ENCODE measurements at regions not wholly inside any gene's neighbourhood (a gene's known extent, or its start where the extent isn't known, plus 50 kb on each side); places are given as distances from the start of the nearest gene placed in this dataset.
"Not testable (repeated sequence)": the region's sequence is repeated elsewhere in the genome, so short reads cannot be mapped to it uniquely, and the experiment has no call there.

GRCh38 chr6:170145272-170145592, 145.6 kb downstream of the DLL1 start:
- DNase-seq (peak; percentile 21), ATAC-seq (ENCODE audit: poor library complexity) (no peak)
- intact Hi-C loops (cut with DNase I): no loop called here

- intact Hi-C loops (cut with DNase I): no loop called here
- DNase-seq (no peak), ATAC-seq (ENCODE audit: poor library complexity) (no peak)
Measured at GRCh38 chr6:170144571-170145271, 146.2 kb downstream of the DLL1 start.

- intact Hi-C loops (cut with DNase I): no loop called here
- ATAC-seq (ENCODE audit: poor library complexity) (no peak), DNase-seq (peak; percentile 22)
Measured at GRCh38 chr6:170143401-170144150, 147.3 kb downstream of the DLL1 start.

GRCh38 chr6:170142559-170142958, 148.3 kb downstream of the DLL1 start:
- intact Hi-C loops (cut with DNase I): no loop called here
- DNase-seq: no peak
- no peak for ATAC-seq (ENCODE audit: poor library complexity)

GRCh38 chr6:170141061-170141460, 149.8 kb downstream of the DLL1 start:
- intact Hi-C loops (cut with DNase I); ATAC-seq (ENCODE audit: poor library complexity); DNase-seq: not testable (repeated sequence)

GRCh38 chr6:170140129-170140528, 150.7 kb downstream of the DLL1 start:
- DNase-seq (no peak), ATAC-seq (ENCODE audit: poor library complexity) (no peak)
- intact Hi-C loops (cut with DNase I): no loop called here

- no peak for DNase-seq
- intact Hi-C loops (cut with DNase I): loop anchor here (10.0 kb wide), 1 partner anchor 145 kb away; no protein-coding TSS in a partner anchor
- no peak for ATAC-seq (ENCODE audit: poor library complexity)
Measured at GRCh38 chr6:170139531-170139930, 151.3 kb downstream of the DLL1 start.

GRCh38 chr6:170139046-170139445, 151.8 kb downstream of the DLL1 start:
- not testable (repeated sequence) for DNase-seq; ATAC-seq (ENCODE audit: poor library complexity)
- intact Hi-C loops (cut with DNase I): loop anchor here (10.0 kb wide), 1 partner anchor 146 kb away; no protein-coding TSS in a partner anchor

- intact Hi-C loops (cut with DNase I): loop anchor here (10.0 kb wide), 1 partner anchor 147 kb away; no protein-coding TSS in a partner anchor
- DNase-seq (no peak), ATAC-seq (ENCODE audit: poor library complexity) (no peak)
Measured at GRCh38 chr6:170137911-170138910, 152.7 kb downstream of the DLL1 start.

- DNase-seq (peak; percentile 64), ATAC-seq (ENCODE audit: poor library complexity) (peak; percentile 70)
- intact Hi-C loops (cut with DNase I): loop anchor here (10.0 kb wide), 1 partner anchor 147 kb away; no protein-coding TSS in a partner anchor
Measured at GRCh38 chr6:170137176-170137891, 153.5 kb downstream of the DLL1 start.

GRCh38 chr6:170136541-170137175, 154.2 kb downstream of the DLL1 start:
- DNase-seq (no peak), ATAC-seq (ENCODE audit: poor library complexity) (no peak)
- intact Hi-C loops (cut with DNase I): loop anchor here (10.0 kb wide), 1 partner anchor 148 kb away; no protein-coding TSS in a partner anchor

- no peak for ATAC-seq (ENCODE audit: poor library complexity)
- DNase-seq: no peak
- intact Hi-C loops (cut with DNase I): loop anchor here (10.0 kb wide), 1 partner anchor 149 kb away; no protein-coding TSS in a partner anchor
Measured at GRCh38 chr6:170135821-170136471, 154.9 kb downstream of the DLL1 start.

GRCh38 chr6:170135461-170135820, 155.4 kb downstream of the DLL1 start:
- ATAC-seq (ENCODE audit: poor library complexity): no peak
- no peak for DNase-seq
- intact Hi-C loops (cut with DNase I): loop anchor here (10.0 kb wide), 1 partner anchor 149 kb away; no protein-coding TSS in a partner anchor

GRCh38 chr6:170134471-170135440, 156.1 kb downstream of the DLL1 start:
- ATAC-seq (ENCODE audit: poor library complexity) (no peak), DNase-seq (no peak)
- intact Hi-C loops (cut with DNase I): loop anchor here (5.0 to 10.0 kb wide), 2 partner anchors 87 to 150 kb away; no protein-coding TSS in a partner anchor

- intact Hi-C loops (cut with DNase I): loop anchor here (5.0 to 10.0 kb wide), 2 partner anchors 87 to 151 kb away; no protein-coding TSS in a partner anchor
- DNase-seq: peak; percentile 71
- ATAC-seq (ENCODE audit: poor library complexity): peak; percentile 30
Measured at GRCh38 chr6:170134031-170134470, 156.8 kb downstream of the DLL1 start.

- intact Hi-C loops (cut with DNase I): loop anchor here (5.0 to 10.0 kb wide), 2 partner anchors 85 to 152 kb away; no protein-coding TSS in a partner anchor
- no peak for DNase-seq
- ATAC-seq (ENCODE audit: poor library complexity): no peak
Measured at GRCh38 chr6:170132561-170132991, 158.3 kb downstream of the DLL1 start.
